Ishikawa (cell line): ENCODE measurements at regions not wholly inside any gene's neighbourhood (a gene's known extent, or its start where the extent isn't known, plus 50 kb on each side); places are given as distances from the start of the nearest gene placed in this dataset.

Experiments
- CEBPB ChIP-seq: IDR thresholded peaks from 2 replicates; pipeline ENCODE4 v1.6.1; 2012
- CREB1 ChIP-seq: IDR thresholded peaks from 2 replicates; pipeline ENCODE4 v1.6.1; 2012; ENCODE audit warnings: low read depth
- EGR1 ChIP-seq: IDR thresholded peaks from 2 replicates; pipeline ENCODE4 v1.6.1; 2012
- EP300 ChIP-seq: IDR thresholded peaks from 2 replicates; pipeline ENCODE4 v1.6.1; 2012; ENCODE audit warnings: borderline replicate concordance
- FOXM1 ChIP-seq: IDR thresholded peaks from 2 replicates; pipeline ENCODE4 v1.6.1; 2012; ENCODE audit warnings: low read depth, borderline replicate concordance
- NFIC ChIP-seq: IDR thresholded peaks from 2 replicates; pipeline ENCODE4 v1.6.1; 2012
- RAD21 ChIP-seq: IDR thresholded peaks from 2 replicates; pipeline ENCODE4 v1.6.1; 2012; ENCODE audit warnings: low read depth
- TEAD4 ChIP-seq: IDR thresholded peaks from 2 replicates; pipeline ENCODE4 v1.6.1; 2012
- YY1 ChIP-seq: IDR thresholded peaks from 2 replicates; pipeline ENCODE4 v1.6.1; 2012; ENCODE audit warnings: low read depth
- ZBTB7A ChIP-seq: IDR thresholded peaks from 2 replicates; pipeline ENCODE4 v1.6.1; 2012; ENCODE audit warnings: low read depth
- TF ChIP-seq, protein P1 (sequence below): IDR thresholded peaks from 2 replicates; pipeline ENCODE4 v1.6.1; 2012; ENCODE audit warnings: low read depth, mild to moderate bottlenecking
- TF ChIP-seq, protein P2 (sequence below): IDR thresholded peaks from 2 replicates; pipeline ENCODE4 v1.6.1; 2012

DNA sequence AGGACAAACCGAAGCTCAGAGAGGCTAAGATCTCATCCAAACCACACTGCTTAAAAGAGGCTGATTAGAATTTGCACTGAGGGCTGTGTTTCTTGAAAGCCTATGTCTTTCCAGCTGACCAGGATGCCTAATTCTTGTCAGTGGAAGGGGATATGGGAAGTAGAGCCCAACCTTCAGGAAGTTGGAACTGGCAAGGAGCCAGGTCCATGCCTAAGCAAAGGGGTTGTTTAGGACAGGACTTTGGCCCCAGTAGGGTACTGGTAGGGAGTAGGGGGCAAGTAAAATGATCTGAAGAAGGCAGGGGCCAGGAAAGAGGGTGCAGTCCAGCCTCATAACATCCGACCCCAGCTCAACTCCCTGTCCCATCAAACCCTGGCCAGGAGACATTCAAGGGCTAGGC is 130.9 kb downstream of the GAS1 start:
- TF ChIP-seq NFIC: no peak
- no peak for TF ChIP-seq CREB1
- TF ChIP-seq ZBTB7A: no peak
- TF ChIP-seq RAD21: no peak
- TF ChIP-seq, protein P1, sequence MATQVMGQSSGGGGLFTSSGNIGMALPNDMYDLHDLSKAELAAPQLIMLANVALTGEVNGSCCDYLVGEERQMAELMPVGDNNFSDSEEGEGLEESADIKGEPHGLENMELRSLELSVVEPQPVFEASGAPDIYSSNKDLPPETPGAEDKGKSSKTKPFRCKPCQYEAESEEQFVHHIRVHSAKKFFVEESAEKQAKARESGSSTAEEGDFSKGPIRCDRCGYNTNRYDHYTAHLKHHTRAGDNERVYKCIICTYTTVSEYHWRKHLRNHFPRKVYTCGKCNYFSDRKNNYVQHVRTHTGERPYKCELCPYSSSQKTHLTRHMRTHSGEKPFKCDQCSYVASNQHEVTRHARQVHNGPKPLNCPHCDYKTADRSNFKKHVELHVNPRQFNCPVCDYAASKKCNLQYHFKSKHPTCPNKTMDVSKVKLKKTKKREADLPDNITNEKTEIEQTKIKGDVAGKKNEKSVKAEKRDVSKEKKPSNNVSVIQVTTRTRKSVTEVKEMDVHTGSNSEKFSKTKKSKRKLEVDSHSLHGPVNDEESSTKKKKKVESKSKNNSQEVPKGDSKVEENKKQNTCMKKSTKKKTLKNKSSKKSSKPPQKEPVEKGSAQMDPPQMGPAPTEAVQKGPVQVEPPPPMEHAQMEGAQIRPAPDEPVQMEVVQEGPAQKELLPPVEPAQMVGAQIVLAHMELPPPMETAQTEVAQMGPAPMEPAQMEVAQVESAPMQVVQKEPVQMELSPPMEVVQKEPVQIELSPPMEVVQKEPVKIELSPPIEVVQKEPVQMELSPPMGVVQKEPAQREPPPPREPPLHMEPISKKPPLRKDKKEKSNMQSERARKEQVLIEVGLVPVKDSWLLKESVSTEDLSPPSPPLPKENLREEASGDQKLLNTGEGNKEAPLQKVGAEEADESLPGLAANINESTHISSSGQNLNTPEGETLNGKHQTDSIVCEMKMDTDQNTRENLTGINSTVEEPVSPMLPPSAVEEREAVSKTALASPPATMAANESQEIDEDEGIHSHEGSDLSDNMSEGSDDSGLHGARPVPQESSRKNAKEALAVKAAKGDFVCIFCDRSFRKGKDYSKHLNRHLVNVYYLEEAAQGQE: no peak
- TF ChIP-seq, protein P2, sequence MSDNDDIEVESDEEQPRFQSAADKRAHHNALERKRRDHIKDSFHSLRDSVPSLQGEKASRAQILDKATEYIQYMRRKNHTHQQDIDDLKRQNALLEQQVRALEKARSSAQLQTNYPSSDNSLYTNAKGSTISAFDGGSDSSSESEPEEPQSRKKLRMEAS: no peak
- TF ChIP-seq EP300: no peak
- no peak for TF ChIP-seq CEBPB
- TF ChIP-seq FOXM1: no peak
- TF ChIP-seq YY1: no peak
- TF ChIP-seq TEAD4: no peak
- TF ChIP-seq EGR1: no peak
